Karpas-422 (cell line): ENCODE measurements at regions not wholly inside any gene's neighbourhood (a gene's known extent, or its start where the extent isn't known, plus 50 kb on each side); places are given as distances from the start of the nearest gene placed in this dataset.

Experiments
- DNase-seq: peaks from one replicate; pipeline ENCODE4 v3.0.0-alpha.2; 2015
- H2AFZ ChIP-seq: fragments of 200-600 bp; sonication (generic); 2 replicates; pipeline ENCODE4 v1.6.1; 2014; ENCODE audit warnings: antibody characterized with exemption, low read length, mixed read lengths
- H3K27ac ChIP-seq: fragments of 200-600 bp; sonication (generic); 2 replicates; pipeline ENCODE4 v1.5.1; 2014; ENCODE audit warnings: mild to moderate bottlenecking, low read length, moderate library complexity
- H3K27me3 ChIP-seq: fragments of 200-600 bp; sonication (generic); 2 replicates; pipeline ENCODE4 v1.6.1; 2014; ENCODE audit warnings: low read length, mixed read lengths
- H3K36me3 ChIP-seq: fragments of 200-600 bp; sonication (generic); 2 replicates; pipeline ENCODE4 v1.6.1; 2014; ENCODE audit warnings: low read length, mixed read lengths; ENCODE audit not compliant: insufficient read depth
- H3K4me1 ChIP-seq: fragments of 200-600 bp; sonication (generic); 2 replicates; pipeline ENCODE4 v1.6.1; 2014; ENCODE audit warnings: mild to moderate bottlenecking, low read length, mixed read lengths
- H3K4me2 ChIP-seq: fragments of 200-600 bp; sonication (generic); 2 replicates; pipeline ENCODE4 v1.6.1; 2014; ENCODE audit warnings: low read length, low read depth, mild to moderate bottlenecking; ENCODE audit not compliant: poor library complexity, severe bottlenecking
- H3K4me3 ChIP-seq: fragments of 200-600 bp; sonication (generic); 2 replicates; pipeline ENCODE4 v1.5.1; 2014; ENCODE audit warnings: mild to moderate bottlenecking, antibody characterized with exemption, low read length, mixed read lengths
- H3K79me2 ChIP-seq: fragments of 200-600 bp; sonication (generic); 2 replicates; pipeline ENCODE4 v1.6.1; 2014; ENCODE audit warnings: mild to moderate bottlenecking, low read length, mixed read lengths
- H3K9ac ChIP-seq: fragments of 200-600 bp; sonication (generic); 2 replicates; pipeline ENCODE4 v1.6.0; 2014; ENCODE audit warnings: low read length
- H3K9me2 ChIP-seq: fragments of 200-600 bp; sonication (generic), shearing (Covaris generic); replicated peaks from 2 replicates; pipeline ENCODE4 v1.6.0; 2014; ENCODE audit warnings: mild to moderate bottlenecking, low read length, moderate library complexity; ENCODE audit not compliant: insufficient read depth
- H3K9me3 ChIP-seq: fragments of 300-700, 200-600 bp; sonication (generic); 2 replicates; pipeline ENCODE4 v1.6.1; 2014; ENCODE audit warnings: low read length, mixed read lengths
- H4K20me1 ChIP-seq: fragments of 200-600 bp; sonication (generic); 2 replicates; pipeline ENCODE4 v1.6.1; 2014; ENCODE audit warnings: mild to moderate bottlenecking, antibody characterized with exemption, low read length, low read depth; ENCODE audit not compliant: insufficient read depth

GRCh38 chr9:73081979-73082657 lies 69.5 kb upstream of the ANXA1 start:
- Histone ChIP-seq H3K9me2 (no peaks in the 10 kb centered on the region), H3K4me3 (no peak overlapping the region), H3K4me1 (no peaks in the 10 kb centered on the region), H3K27ac (no peak overlapping the region), H3K27me3 (no peaks in the 10 kb centered on the region), H3K9me3 (no peaks in the 10 kb centered on the region), H3K4me2 (no peak overlapping the region), H3K79me2 (no peaks in the 10 kb centered on the region), H3K36me3 (no peaks in the 10 kb centered on the region), H2AFZ (no peak overlapping the region), H3K9ac (no peak overlapping the region), H4K20me1 (no peaks in the 10 kb centered on the region)
- peak; percentile 71 for DNase-seq

- Histone ChIP-seq H4K20me1 (no peaks in the 10 kb centered on the region), H3K27ac (no peak overlapping the region), H2AFZ (no peak overlapping the region), H3K9ac (no peak overlapping the region), H3K4me1 (no peaks in the 10 kb centered on the region), H3K36me3 (no peaks in the 10 kb centered on the region), H3K79me2 (no peaks in the 10 kb centered on the region), H3K9me3 (no peaks in the 10 kb centered on the region), H3K9me2 (no peaks in the 10 kb centered on the region), H3K4me2 (no peak overlapping the region), H3K27me3 (no peaks in the 10 kb centered on the region), H3K4me3 (no peak overlapping the region)
- no peak for DNase-seq
These were observed 71.5 kb upstream of the ANXA1 start for GRCh38 chr9:73080110-73080694.

- no peaks in the 10 kb centered on the region for H3K9me2 ChIP-seq
- H3K4me1 ChIP-seq, result no peaks in the 10 kb centered on the region
- H3K4me2 ChIP-seq, result no peak overlapping the region
- no peak overlapping the region for H3K4me3 ChIP-seq
- no peak for DNase-seq
- no peak overlapping the region for H2AFZ ChIP-seq
- no peaks in the 10 kb centered on the region for H3K9me3 ChIP-seq
- no peak overlapping the region for H3K9ac ChIP-seq
- no peaks in the 10 kb centered on the region for H3K27me3 ChIP-seq
- H3K27ac ChIP-seq, result no peak overlapping the region
- no peaks in the 10 kb centered on the region for H3K36me3 ChIP-seq
- H4K20me1 ChIP-seq, result no peaks in the 10 kb centered on the region
- H3K79me2 ChIP-seq, result no peaks in the 10 kb centered on the region
These were observed 72.3 kb upstream of the ANXA1 start for GRCh38 chr9:73079326-73079725.

GRCh38 chr9:73077625-73078030 lies 74.0 kb upstream of the ANXA1 start:
- H3K9ac ChIP-seq, result no peak overlapping the region
- no peaks in the 10 kb centered on the region for H4K20me1 ChIP-seq
- no peak overlapping the region for H3K4me3 ChIP-seq
- H3K9me2 ChIP-seq, result no peaks in the 10 kb centered on the region
- H3K4me1 ChIP-seq, result no peaks in the 10 kb centered on the region
- H3K9me3 ChIP-seq, result no peaks in the 10 kb centered on the region
- H3K79me2 ChIP-seq, result no peaks in the 10 kb centered on the region
- H2AFZ ChIP-seq, result no peak overlapping the region
- no peak overlapping the region for H3K27ac ChIP-seq
- H3K4me2 ChIP-seq, result no peak overlapping the region
- H3K36me3 ChIP-seq, result no peaks in the 10 kb centered on the region
- DNase-seq, result no peak
- H3K27me3 ChIP-seq, result no peaks in the 10 kb centered on the region

- H3K27ac ChIP-seq, result no peak overlapping the region
- no peaks in the 10 kb centered on the region for H3K36me3 ChIP-seq
- no peak overlapping the region for H3K4me3 ChIP-seq
- H3K9ac ChIP-seq, result no peak overlapping the region
- no peaks in the 10 kb centered on the region for H3K27me3 ChIP-seq
- H3K9me3 ChIP-seq, result no peaks in the 10 kb centered on the region
- H3K9me2 ChIP-seq, result no peaks in the 10 kb centered on the region
- no peaks in the 10 kb centered on the region for H3K79me2 ChIP-seq
- DNase-seq, result no peak
- H3K4me2 ChIP-seq, result no peak overlapping the region
- H3K4me1 ChIP-seq, result no peaks in the 10 kb centered on the region
- H4K20me1 ChIP-seq, result no peaks in the 10 kb centered on the region
- H2AFZ ChIP-seq, result no peak overlapping the region
These were observed 74.7 kb upstream of the ANXA1 start for GRCh38 chr9:73076970-73077369.

- Histone ChIP-seq H3K9ac (no peak overlapping the region), H3K4me1 (no peaks in the 10 kb centered on the region), H3K9me2 (no peaks in the 10 kb centered on the region), H3K4me2 (no peak overlapping the region), H4K20me1 (no peaks in the 10 kb centered on the region), H3K27me3 (no peaks in the 10 kb centered on the region), H3K79me2 (no peaks in the 10 kb centered on the region), H3K27ac (no peak overlapping the region), H3K36me3 (no peaks in the 10 kb centered on the region), H3K9me3 (no peaks in the 10 kb centered on the region), H3K4me3 (no peak overlapping the region), H2AFZ (no peak overlapping the region)
- DNase-seq, result no peak
These were observed 77.4 kb upstream of the ANXA1 start for GRCh38 chr9:73074176-73074708.

- H3K4me1 ChIP-seq, result no peaks in the 10 kb centered on the region
- H3K9me3 ChIP-seq, result no peaks in the 10 kb centered on the region
- H3K27me3 ChIP-seq, result no peaks in the 10 kb centered on the region
- H3K79me2 ChIP-seq, result no peaks in the 10 kb centered on the region
- H3K4me3 ChIP-seq, result no peak overlapping the region
- no peaks in the 10 kb centered on the region for H4K20me1 ChIP-seq
- no peaks in the 10 kb centered on the region for H3K36me3 ChIP-seq
- no peak overlapping the region for H3K9ac ChIP-seq
- no peaks in the 10 kb centered on the region for H3K9me2 ChIP-seq
- H3K4me2 ChIP-seq, result no peak overlapping the region
- DNase-seq, result no peak
- H3K27ac ChIP-seq, result no peak overlapping the region
- no peak overlapping the region for H2AFZ ChIP-seq
These were observed 78.1 kb upstream of the ANXA1 start for GRCh38 chr9:73073337-73074175.

- H3K9me2 ChIP-seq, result no peaks in the 10 kb centered on the region
- DNase-seq, result peak; percentile 46
- no peaks in the 10 kb centered on the region for H3K9me3 ChIP-seq
- no peaks in the 10 kb centered on the region for H3K36me3 ChIP-seq
- H3K79me2 ChIP-seq, result no peaks in the 10 kb centered on the region
- no peaks in the 10 kb centered on the region for H4K20me1 ChIP-seq
- H3K27me3 ChIP-seq, result no peaks in the 10 kb centered on the region
- no peak overlapping the region for H2AFZ ChIP-seq
- H3K9ac ChIP-seq, result no peak overlapping the region
- no peaks in the 10 kb centered on the region for H3K4me1 ChIP-seq
- no peak overlapping the region for H3K4me2 ChIP-seq
- no peak overlapping the region for H3K4me3 ChIP-seq
- H3K27ac ChIP-seq, result no peak overlapping the region
These were observed 84.6 kb upstream of the ANXA1 start for GRCh38 chr9:73067074-73067473.
